MM.1S (cell line): ENCODE measurements at regions not wholly inside any gene's neighbourhood (a gene's known extent, or its start where the extent isn't known, plus 50 kb on each side); places are given as distances from the start of the nearest gene placed in this dataset.
"Not testable (repeated sequence)": the region's sequence is repeated elsewhere in the genome, so short reads cannot be mapped to it uniquely, and the experiment has no call there.

Experiments
- EZH2 ChIP-seq: fragments of 300-600 bp; sonication (generic); optimal IDR thresholded peaks from 2 replicates; pipeline ENCODE3; 2017; ENCODE audit warnings: low read depth, mild to moderate bottlenecking, antibody characterized with exemption, low read length, mixed read lengths
- EZH2phosphoT487 ChIP-seq: fragments of 300-600 bp; sonication (generic); IDR thresholded peaks from 2 replicates; pipeline ENCODE4 v1.6.1; 2018; ENCODE audit warnings: antibody characterized with exemption, low read length
- TF ChIP-seq, protein P1 (sequence below): fragments of 300-600 bp; sonication (generic); IDR thresholded peaks from 2 replicates; pipeline ENCODE4 v1.5.1; 2016; ENCODE audit warnings: antibody characterized with exemption, low read length, mixed read lengths

DNA sequence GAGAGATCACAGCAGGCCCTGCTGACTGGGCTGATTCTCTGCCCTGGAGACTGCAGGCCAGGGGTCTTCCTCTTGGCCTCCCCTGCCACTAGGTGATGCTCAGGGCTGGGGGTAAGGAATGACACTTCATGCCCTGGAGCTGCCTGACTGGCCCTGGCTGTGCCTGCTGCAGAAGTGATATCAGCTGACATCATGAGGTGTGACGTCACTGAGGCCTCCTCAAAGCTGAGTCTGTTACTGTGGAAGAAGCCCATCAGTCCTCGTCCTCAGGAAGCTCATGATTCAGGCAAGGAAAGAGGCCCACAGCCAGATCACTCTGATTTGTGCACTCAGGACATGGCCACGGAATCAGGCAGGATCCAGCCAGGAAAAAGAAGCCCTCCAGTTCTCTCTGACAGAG lies 283.8 kb upstream of the WSB1 start:
- TF ChIP-seq, protein P1, sequence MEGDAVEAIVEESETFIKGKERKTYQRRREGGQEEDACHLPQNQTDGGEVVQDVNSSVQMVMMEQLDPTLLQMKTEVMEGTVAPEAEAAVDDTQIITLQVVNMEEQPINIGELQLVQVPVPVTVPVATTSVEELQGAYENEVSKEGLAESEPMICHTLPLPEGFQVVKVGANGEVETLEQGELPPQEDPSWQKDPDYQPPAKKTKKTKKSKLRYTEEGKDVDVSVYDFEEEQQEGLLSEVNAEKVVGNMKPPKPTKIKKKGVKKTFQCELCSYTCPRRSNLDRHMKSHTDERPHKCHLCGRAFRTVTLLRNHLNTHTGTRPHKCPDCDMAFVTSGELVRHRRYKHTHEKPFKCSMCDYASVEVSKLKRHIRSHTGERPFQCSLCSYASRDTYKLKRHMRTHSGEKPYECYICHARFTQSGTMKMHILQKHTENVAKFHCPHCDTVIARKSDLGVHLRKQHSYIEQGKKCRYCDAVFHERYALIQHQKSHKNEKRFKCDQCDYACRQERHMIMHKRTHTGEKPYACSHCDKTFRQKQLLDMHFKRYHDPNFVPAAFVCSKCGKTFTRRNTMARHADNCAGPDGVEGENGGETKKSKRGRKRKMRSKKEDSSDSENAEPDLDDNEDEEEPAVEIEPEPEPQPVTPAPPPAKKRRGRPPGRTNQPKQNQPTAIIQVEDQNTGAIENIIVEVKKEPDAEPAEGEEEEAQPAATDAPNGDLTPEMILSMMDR = not testable (repeated sequence)
- TF ChIP-seq EZH2phosphoT487, EZH2: not testable (repeated sequence)
